ENCODE measurements at regions not wholly inside any gene's neighbourhood (a gene's known extent, or its start where the extent isn't known, plus 50 kb on each side); places are given as distances from the start of the nearest gene placed in this dataset.

GRCh38 chr5:161042862-161043261 is 190.9 kb upstream of the ATP10B start:
- TF ChIP-seq RFX5 (IDR thresholded peaks at IDR 0.05; ENCODE audit: low read length) (no peak), FOXJ3 (CRISPR knock-in tag; IDR thresholded peaks at IDR 0.05) (no peak), CTCF (IDR thresholded peaks at IDR 0.05) (no peak), TAF1 (IDR thresholded peaks at IDR 0.05; ENCODE audit: borderline replicate concordance, low read depth, low read length) (no peak), EZH2phosphoT487 (IDR thresholded peaks at IDR 0.05; ENCODE audit: borderline replicate concordance, low read depth) (no peak), SIN3A (IDR thresholded peaks at IDR 0.05; ENCODE audit: borderline replicate concordance, low read depth, low read length) (no peak)

Measured in SK-N-SH (cell line).